Colonic mucosa (tissue), 4 donors: ENCODE measurements at regions not wholly inside any gene's neighbourhood (a gene's known extent, or its start where the extent isn't known, plus 50 kb on each side); places are given as distances from the start of the nearest gene placed in this dataset.

Experiments
- DNase-seq: peaks from one replicate; pipeline ENCODE4 v3.0.0-alpha.2; 2020
- H3K27ac ChIP-seq: fragments of 200-600 bp; one replicate; pipeline ENCODE4 v1.8.0; 2021
- H3K27me3 ChIP-seq: fragments of 200-600 bp; one replicate; pipeline ENCODE4 v1.8.0; 2021
- H3K36me3 ChIP-seq: fragments of 200-600 bp; one replicate; pipeline ENCODE4 v1.8.0; 2021
- H3K4me1 ChIP-seq: fragments of 200-600 bp; one replicate; pipeline ENCODE4 v1.8.0; 2021; ENCODE audit warnings: mild to moderate bottlenecking
- H3K4me3 ChIP-seq: fragments of 200-600 bp; one replicate; pipeline ENCODE4 v1.8.0; 2021
- H3K9ac ChIP-seq, 2 donors: one replicate each; pipeline ENCODE4 v1.7.0; 2013; ENCODE audit warnings: control low read depth in 2 of 2, low read depth in 2 of 2, low read length in 2 of 2
- H3K9me3 ChIP-seq: fragments of 200-600 bp; one replicate; pipeline ENCODE4 v1.8.0; 2021
- CTCF ChIP-seq: fragments of 200-600 bp; IDR thresholded peaks from one replicate; pipeline ENCODE4 v1.8.0; 2022; ENCODE audit warnings: antibody characterized with exemption, mild to moderate bottlenecking
- intact Hi-C: fragments of 100-400 bp; cut with DNase I; formaldehyde crosslinking; loops from one replicate; pipeline ENCODE4 v1.14.1; 2022
- donor health status: healthy.
- donor health status: DM: no; HTN: no; CAD: no.
- donor health status: DM: no; HTN: no; CAD: no.

- no peaks in the 10 kb centered on the region for H3K36me3 ChIP-seq
- no peak for DNase-seq
- no peak overlapping the region for H3K27ac ChIP-seq
- H3K4me3 ChIP-seq = no peak overlapping the region
- intact Hi-C loops = no loop called here
- no peaks in the 10 kb centered on the region for H3K9me3 ChIP-seq
- no peak for TF ChIP-seq CTCF
- no peaks in the 10 kb centered on the region for H3K4me1 ChIP-seq
- H3K27me3 ChIP-seq = no peaks in the 10 kb centered on the region
- H3K9ac ChIP-seq = no peak overlapping the region
Observed at GRCh38 chr1:218658899-218659298, 313.8 kb downstream of the TGFB2 start.

GRCh38 chr1:218659911-218660677, 315.0 kb downstream of the TGFB2 start:
- no peaks in the 10 kb centered on the region for H3K4me1 ChIP-seq
- no peak overlapping the region for H3K4me3 ChIP-seq
- no peaks in the 10 kb centered on the region for H3K9me3 ChIP-seq
- H3K27me3 ChIP-seq = no peaks in the 10 kb centered on the region
- no peaks in the 10 kb centered on the region for H3K36me3 ChIP-seq
- H3K9ac ChIP-seq = no peak overlapping the region
- no peak for TF ChIP-seq CTCF
- H3K27ac ChIP-seq = no peak overlapping the region
- intact Hi-C loops = no loop called here
- DNase-seq = no peak

- Histone ChIP-seq H3K27me3 (no peaks in the 10 kb centered on the region), H3K36me3 (no peaks in the 10 kb centered on the region), H3K9me3 (no peaks in the 10 kb centered on the region), H3K9ac (no peak overlapping the region), H3K27ac (no peak overlapping the region), H3K4me3 (no peak overlapping the region), H3K4me1 (no peaks in the 10 kb centered on the region)
- DNase-seq = no peak
- TF ChIP-seq CTCF = no peak
- intact Hi-C loops = no loop called here
Observed at GRCh38 chr1:218660678-218661053, 315.5 kb downstream of the TGFB2 start.

GRCh38 chr1:218661411-218661810, 316.3 kb downstream of the TGFB2 start:
- no peak for TF ChIP-seq CTCF
- intact Hi-C loops = no loop called here
- Histone ChIP-seq H3K27me3 (no peaks in the 10 kb centered on the region), H3K36me3 (no peaks in the 10 kb centered on the region), H3K27ac (no peak overlapping the region), H3K9me3 (no peaks in the 10 kb centered on the region), H3K4me1 (no peaks in the 10 kb centered on the region), H3K4me3 (no peak overlapping the region), H3K9ac (no peak overlapping the region)
- DNase-seq = no peak

- Histone ChIP-seq H3K36me3 (no peaks in the 10 kb centered on the region), H3K4me3 (no peak overlapping the region), H3K9me3 (no peaks in the 10 kb centered on the region), H3K9ac (no peak overlapping the region), H3K27me3 (no peaks in the 10 kb centered on the region), H3K4me1 (no peaks in the 10 kb centered on the region), H3K27ac (no peak overlapping the region)
- no peak for DNase-seq
- intact Hi-C loops = no loop called here
- TF ChIP-seq CTCF = no peak
Observed at GRCh38 chr1:218664385-218665170, 319.4 kb downstream of the TGFB2 start.
